Ascending aorta (tissue), 2 donors: ENCODE measurements at regions not wholly inside any gene's neighbourhood (a gene's known extent, or its start where the extent isn't known, plus 50 kb on each side); places are given as distances from the start of the nearest gene placed in this dataset.

ENCODE experiments used
- DNase-seq, 2 donors: peaks; one replicate each; pipeline ENCODE4 v3.0.0-alpha.2; 2019; ENCODE audit warnings: low spot score in 2 of 2
- H3K27ac ChIP-seq, 2 donors: fragments of 200-600 bp; sonication (generic); one replicate each; pipeline ENCODE4 v1.5.1; 2016 to 2017; ENCODE audit warnings: mild to moderate bottlenecking in 1 of 2
- H3K27me3 ChIP-seq: fragments of 200-600 bp; sonication (generic); one replicate; pipeline ENCODE4 v1.5.1; 2017
- H3K36me3 ChIP-seq, 2 donors: fragments of 200-600 bp; sonication (generic); one replicate each; pipeline ENCODE4 v1.5.1; 2016
- H3K4me1 ChIP-seq, 2 donors: fragments of 200-600 bp; sonication (generic); one replicate each; pipeline ENCODE4 v1.5.1; 2016 to 2017; ENCODE audit warnings: mild to moderate bottlenecking in 1 of 2
- H3K4me3 ChIP-seq, 2 donors: fragments of 200-600 bp; sonication (generic); one replicate each; pipeline ENCODE4 v1.5.1; 2016 to 2017; ENCODE audit warnings: mild to moderate bottlenecking in 1 of 2
- H3K9me3 ChIP-seq, 2 donors: fragments of 200-600 bp; sonication (generic); one replicate each; pipeline ENCODE4 v1.5.1; 2016
- intact Hi-C: fragments of 100-400 bp; cut with DNase I; formaldehyde crosslinking; loops from one replicate; pipeline ENCODE4 v1.15.1; 2023
- TF ChIP-seq, protein P1 (sequence below), 3 experiments: fragments of 200-600 bp in 2 of 3; fragments of 450-650 bp in 1 of 3; sonication (generic) in 2 of 3; IDR thresholded peaks; one replicate each; pipeline ENCODE4 v1.5.1; 2016 to 2019; ENCODE audit warnings: antibody characterized with exemption in 3 of 3, mild to moderate bottlenecking in 1 of 3, moderate library complexity in 1 of 3

DNA sequence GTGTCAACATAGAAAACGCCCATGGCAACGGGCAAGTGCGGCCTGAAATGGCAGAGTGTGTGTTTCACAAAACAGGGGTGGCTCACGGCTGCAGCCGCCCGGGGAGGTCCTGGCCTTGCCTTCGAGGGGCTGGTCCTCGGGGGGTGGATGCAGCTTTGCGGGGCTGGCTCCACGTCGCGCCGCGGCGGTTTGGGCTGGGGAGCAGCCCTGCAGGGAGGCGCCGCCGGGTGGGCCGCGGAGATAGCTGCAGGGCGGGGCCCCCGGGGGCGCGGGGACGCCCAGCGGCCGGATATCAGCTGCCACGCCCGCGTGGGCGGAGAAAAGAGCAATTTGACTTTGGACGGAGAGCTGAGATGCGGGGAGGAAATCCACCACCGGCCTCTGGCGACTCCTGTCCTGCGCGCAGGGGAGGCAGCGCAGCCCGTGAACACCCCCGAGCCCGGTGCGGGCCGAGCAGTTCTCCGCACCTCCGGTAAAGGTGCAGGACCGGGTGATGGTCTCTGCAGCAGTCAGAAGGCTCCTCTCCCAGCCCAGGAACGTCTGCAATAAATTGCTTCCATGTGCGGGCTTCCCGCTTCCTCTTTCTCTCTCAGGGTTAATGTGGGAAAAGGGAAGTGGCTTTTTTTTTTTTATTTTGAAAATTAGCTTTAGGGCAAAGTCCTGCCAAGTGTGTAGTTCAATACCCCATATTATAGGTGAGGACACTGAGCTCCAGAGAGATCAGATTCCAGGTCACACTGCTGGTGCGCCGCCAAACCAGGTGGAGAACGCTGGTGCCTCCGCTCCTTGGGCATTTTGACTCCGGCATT is 110.5 kb downstream of the ARF6 start:
- peak; percentile 33 to 90 for DNase-seq
- peaks cover 14 to 48% of the 10 kb centered on the region in 2 donors for H3K4me1 ChIP-seq
- TF ChIP-seq, protein P1, sequence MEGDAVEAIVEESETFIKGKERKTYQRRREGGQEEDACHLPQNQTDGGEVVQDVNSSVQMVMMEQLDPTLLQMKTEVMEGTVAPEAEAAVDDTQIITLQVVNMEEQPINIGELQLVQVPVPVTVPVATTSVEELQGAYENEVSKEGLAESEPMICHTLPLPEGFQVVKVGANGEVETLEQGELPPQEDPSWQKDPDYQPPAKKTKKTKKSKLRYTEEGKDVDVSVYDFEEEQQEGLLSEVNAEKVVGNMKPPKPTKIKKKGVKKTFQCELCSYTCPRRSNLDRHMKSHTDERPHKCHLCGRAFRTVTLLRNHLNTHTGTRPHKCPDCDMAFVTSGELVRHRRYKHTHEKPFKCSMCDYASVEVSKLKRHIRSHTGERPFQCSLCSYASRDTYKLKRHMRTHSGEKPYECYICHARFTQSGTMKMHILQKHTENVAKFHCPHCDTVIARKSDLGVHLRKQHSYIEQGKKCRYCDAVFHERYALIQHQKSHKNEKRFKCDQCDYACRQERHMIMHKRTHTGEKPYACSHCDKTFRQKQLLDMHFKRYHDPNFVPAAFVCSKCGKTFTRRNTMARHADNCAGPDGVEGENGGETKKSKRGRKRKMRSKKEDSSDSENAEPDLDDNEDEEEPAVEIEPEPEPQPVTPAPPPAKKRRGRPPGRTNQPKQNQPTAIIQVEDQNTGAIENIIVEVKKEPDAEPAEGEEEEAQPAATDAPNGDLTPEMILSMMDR (IDR thresholded peaks at IDR 0.05), result peak in 1 of 3 experiments; percentile 34

DNA sequence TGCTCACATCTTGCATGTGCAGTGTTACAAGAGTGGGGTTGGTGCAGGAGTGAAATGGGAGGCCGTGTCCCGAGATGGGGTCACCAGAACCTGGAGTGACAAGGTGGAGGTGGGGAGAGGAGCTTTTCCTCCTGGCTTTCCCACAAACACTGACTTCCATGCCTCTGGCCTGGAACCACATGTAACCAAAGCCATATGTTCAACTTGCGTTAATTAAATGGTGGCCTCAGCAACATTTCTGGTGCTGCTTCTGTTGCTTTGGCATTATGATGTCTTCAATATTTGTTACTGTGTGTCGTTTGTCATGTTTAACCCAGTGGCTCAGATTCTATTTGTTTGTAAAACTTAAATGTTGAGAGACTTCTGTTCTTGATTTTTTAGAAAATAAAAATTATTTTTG is 110.2 kb downstream of the VCPKMT start:
- H3K4me1 ChIP-seq, result peaks cover 6 to 25% of the 10 kb centered on the region in 2 donors
- H3K27me3 ChIP-seq, result no peaks in the 10 kb centered on the region
- TF ChIP-seq, protein P1 (IDR thresholded peaks at IDR 0.05), result no peak
- no peaks in the 10 kb centered on the region for H3K36me3 ChIP-seq
- no peak overlapping the region for H3K4me3 ChIP-seq
- H3K9me3 ChIP-seq, result no peaks in the 10 kb centered on the region
- H3K27ac ChIP-seq, result no peak overlapping the region
- DNase-seq, result no peak
- intact Hi-C loops, result no loop called here

More for the DNA sequence above, 110.5 kb downstream of the ARF6 start:
- no peaks in the 10 kb centered on the region for H3K36me3 ChIP-seq
- intact Hi-C loops, result loop anchor here (1.0 to 2.0 kb wide), 3 partner anchors 15 to 141 kb away; no protein-coding TSS in a partner anchor
- no peaks in the 10 kb centered on the region for H3K27me3 ChIP-seq
- peak overlapping the region; percentile 62 to 69 for H3K4me3 ChIP-seq
- peak overlapping the region; percentile 96 to 97 for H3K27ac ChIP-seq
- H3K9me3 ChIP-seq, result no peaks in the 10 kb centered on the region

DNA sequence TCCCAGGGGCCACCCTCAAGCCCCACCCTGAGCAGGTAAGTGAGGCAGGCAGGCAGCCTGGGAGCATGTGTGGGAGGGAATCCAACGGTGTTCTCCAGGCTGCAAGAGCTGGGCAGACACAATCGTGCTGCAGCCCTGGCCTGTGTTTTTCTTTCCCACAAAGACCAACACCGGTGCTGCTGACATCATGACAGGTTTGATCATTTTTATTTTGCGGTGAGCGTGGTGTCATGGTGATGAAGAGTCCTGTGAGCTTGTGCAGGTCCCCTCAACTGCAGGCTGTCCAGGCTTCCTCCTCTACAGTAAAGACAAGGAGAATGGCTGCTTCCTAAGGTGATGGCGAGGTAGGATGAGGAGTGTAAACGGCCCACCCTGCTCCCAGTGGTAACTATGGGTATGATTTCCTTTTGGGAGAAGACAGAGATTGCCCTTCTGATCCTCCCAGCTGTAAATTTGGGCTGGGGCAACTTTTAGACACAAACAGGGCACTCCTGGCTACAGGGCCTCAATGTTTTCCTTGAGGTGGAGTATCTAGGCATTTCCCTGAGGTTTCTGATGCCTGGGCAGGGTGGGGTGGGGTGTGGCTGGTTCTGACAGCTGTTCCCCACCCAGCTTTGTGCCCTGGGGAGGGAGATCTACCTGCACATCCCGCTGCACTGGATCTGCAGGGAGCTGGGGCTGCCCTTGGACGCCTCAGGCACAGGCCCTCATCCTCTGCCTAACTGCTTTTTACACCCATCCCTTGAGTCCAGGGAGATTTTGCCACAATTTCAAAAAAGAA is 109.1 kb downstream of the VCPKMT start:
- H3K9me3 ChIP-seq, result no peaks in the 10 kb centered on the region
- intact Hi-C loops, result no loop called here

DNA sequence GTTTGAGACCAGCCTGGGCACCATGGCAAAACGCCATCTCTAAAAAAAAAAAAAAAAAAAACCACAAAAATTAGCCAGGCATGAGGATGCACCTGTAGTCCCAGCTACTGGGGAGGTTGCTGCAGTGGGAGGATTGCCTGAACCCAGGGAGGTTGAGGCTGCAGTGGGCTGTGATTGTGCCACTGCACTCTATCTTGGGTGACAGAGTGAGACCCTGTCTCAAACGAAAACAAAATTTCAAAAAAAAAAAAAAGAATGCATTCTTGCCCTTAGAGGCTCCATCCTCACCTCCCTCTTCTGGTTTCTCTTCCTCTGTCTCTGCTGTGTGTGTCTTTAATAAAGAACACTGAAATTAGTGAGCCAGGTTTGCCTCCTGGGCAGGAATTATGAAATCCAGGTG is 107.8 kb downstream of the VCPKMT start:
- Histone ChIP-seq H3K4me1 (peaks cover 3 to 5% of the 10 kb centered on the region in 2 donors), H3K27ac (no peak overlapping the region), H3K4me3 (no peak overlapping the region), H3K9me3 (no peaks in the 10 kb centered on the region), H3K27me3 (no peaks in the 10 kb centered on the region), H3K36me3 (no peaks in the 10 kb centered on the region)
- no peak for DNase-seq
- intact Hi-C loops, result no loop called here
- TF ChIP-seq, protein P1 (IDR thresholded peaks at IDR 0.05), result no peak

More for the DNA sequence above, 109.1 kb downstream of the VCPKMT start:
- H3K4me1 ChIP-seq, result peaks cover 3 to 15% of the 10 kb centered on the region in 2 donors
- no peak for DNase-seq
- no peaks in the 10 kb centered on the region for H3K36me3 ChIP-seq
- TF ChIP-seq, protein P1 (IDR thresholded peaks at IDR 0.05), result no peak
- no peak overlapping the region for H3K4me3 ChIP-seq
- H3K27ac ChIP-seq, result no peak overlapping the region
- H3K27me3 ChIP-seq, result no peaks in the 10 kb centered on the region

DNA sequence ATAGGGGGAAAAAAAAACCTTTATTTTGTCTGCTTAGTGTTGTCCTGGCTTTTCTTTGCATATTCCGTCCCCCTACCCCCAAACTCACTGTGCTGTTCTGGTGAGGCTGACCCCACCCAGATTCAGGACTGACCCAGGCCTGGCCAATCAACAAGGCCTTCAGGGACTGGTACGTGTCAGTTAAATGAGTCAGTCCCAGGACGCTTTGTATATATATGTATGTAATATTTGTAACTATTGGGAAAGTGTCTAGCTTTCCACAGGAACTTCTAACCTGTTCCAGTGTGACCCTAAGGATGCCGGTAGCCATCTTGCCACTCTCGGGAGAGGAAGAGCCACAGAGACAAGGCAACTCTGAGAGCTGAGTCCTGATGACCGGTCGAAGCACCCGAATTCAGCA is 107.4 kb downstream of the VCPKMT start:
- Histone ChIP-seq H3K4me3 (no peak overlapping the region), H3K27me3 (no peaks in the 10 kb centered on the region), H3K9me3 (no peaks in the 10 kb centered on the region), H3K27ac (no peak overlapping the region), H3K36me3 (no peaks in the 10 kb centered on the region), H3K4me1 (peaks cover 3 to 4% of the 10 kb centered on the region in 2 donors)
- DNase-seq, result no peak
- intact Hi-C loops, result no loop called here
- TF ChIP-seq, protein P1 (IDR thresholded peaks at IDR 0.05), result no peak
